Activated effector memory CD4-positive, alpha-beta T cell treated with anti-CD3 and anti-CD28 coated beads, Interleukin-2, amount 50 U/mL, for 16 hours (primary cell): ENCODE measurements at regions not wholly inside any gene's neighbourhood (a gene's known extent, or its start where the extent isn't known, plus 50 kb on each side); places are given as distances from the start of the nearest gene placed in this dataset.

ENCODE experiments used
- DNase-seq: peaks from one replicate; pipeline ENCODE4 v3.0.0-alpha.2; 2020

DNA sequence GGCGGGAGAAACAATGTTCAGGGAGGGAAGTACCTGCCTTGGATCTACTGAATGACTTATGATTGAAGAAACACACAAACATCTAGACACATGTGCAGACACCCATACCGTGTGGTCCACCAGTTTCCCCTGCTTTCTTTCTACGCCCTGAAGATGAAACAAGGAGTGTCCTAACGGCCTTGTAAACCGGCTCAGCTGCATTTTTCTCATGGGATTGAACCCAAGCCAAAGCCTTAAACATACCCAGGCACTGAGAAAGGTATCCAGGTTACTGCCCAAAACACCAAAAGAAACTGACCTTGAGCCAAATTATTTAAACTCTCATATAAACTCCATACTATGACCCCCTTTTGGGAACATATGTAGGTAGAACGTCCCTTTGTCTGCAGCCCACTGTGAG is 630.0 kb upstream of the RGS18 start:
- no peak for DNase-seq

DNA sequence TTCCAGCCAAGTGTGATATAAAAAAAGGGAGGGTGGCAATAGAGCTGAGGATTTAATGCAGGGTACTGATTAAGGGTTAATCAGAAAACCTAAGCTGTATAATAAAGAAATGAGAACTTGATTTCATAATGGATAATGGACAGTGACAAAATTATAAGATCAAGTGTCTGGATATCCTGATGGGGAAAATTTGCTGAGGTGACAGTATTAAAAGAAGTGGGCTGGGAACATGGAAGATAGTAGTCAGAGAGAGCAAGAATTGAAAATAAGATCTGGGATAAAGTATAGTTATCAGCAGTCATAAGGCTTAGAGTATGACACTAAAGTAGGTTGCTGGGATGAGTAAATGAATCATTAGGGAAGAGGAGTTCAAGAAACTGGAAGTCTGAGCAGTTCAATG is 627.3 kb upstream of the RGS18 start:
- no peak for DNase-seq

GRCh38 chr1:191533254-191533653 is 625.0 kb upstream of the RGS18 start:
- DNase-seq, result no peak

GRCh38 chr1:191536791-191537429 is 621.4 kb upstream of the RGS18 start:
- DNase-seq, result no peak

GRCh38 chr1:191541758-191542157 is 616.5 kb upstream of the RGS18 start:
- DNase-seq, result no peak

DNA sequence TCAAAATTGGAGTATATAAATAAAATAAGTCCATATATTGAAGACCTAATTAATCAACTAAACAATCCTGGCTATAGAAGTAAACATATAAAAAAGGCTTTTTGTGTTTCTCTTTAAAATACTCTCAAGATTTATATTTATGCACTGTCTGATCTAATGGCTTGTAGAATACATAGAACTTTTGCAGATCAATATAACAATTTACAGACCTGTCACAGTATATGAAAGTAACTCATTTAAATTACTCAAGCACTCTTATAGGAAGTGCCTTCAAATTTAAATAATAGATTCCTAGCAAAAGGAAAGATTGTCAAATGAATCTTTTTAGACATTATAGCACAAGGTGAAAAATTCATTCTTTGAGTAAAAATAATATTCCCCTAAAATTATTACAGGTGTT is 615.8 kb upstream of the RGS18 start:
- DNase-seq, result no peak

GRCh38 chr1:191546803-191547202 is 611.5 kb upstream of the RGS18 start:
- DNase-seq, result no peak

DNA sequence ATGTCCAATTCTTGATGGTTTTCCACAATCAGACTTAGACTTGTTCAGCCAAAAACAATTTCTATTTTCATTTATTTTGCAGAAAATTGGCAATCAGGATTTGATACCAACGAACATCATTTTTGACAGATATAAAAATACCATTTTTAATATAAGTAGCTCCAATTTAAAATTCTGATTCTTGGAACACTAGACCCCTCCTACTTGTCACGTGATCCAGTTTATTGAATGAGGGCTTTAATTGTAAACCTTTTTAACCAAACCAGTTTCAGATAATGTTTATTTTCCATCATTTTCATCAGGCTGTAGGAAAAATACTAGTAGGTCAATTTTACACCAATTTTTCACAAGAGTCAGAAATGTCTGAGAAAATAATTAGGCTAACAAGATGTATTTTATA is 607.2 kb upstream of the RGS18 start:
- no peak for DNase-seq

GRCh38 chr1:191558379-191558778 is 599.9 kb upstream of the RGS18 start:
- no peak for DNase-seq

- DNase-seq, result no peak
Measured at GRCh38 chr1:191561276-191561675, 597.0 kb upstream of the RGS18 start.

DNA sequence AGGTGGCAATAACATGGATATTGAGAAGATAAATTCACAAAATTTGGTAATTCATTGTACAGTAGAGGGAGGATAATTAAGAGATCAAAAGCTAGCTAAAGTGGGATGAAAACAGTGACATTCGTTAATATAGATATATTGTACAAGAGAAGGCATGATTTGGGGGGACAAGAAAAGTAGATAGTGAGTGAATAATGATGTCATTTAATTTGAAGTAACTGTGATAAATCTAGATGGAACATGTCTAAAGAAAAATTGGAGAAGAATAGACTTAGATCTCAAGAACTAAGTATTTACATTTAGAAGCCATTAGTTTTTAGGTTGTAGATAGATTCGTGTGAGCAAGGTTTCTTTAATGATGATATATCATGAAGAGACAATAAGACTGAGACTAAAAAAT is 594.0 kb upstream of the RGS18 start:
- no peak for DNase-seq

GRCh38 chr1:191572479-191572878 is 585.8 kb upstream of the RGS18 start:
- DNase-seq, result no peak

- DNase-seq, result no peak
Measured at GRCh38 chr1:191575180-191575579, 583.1 kb upstream of the RGS18 start.

GRCh38 chr1:191575746-191576145 is 582.5 kb upstream of the RGS18 start:
- no peak for DNase-seq

- no peak for DNase-seq
Measured at GRCh38 chr1:191577213-191577612, 581.0 kb upstream of the RGS18 start.

GRCh38 chr1:191578281-191578680 is 580.0 kb upstream of the RGS18 start:
- no peak for DNase-seq

DNA sequence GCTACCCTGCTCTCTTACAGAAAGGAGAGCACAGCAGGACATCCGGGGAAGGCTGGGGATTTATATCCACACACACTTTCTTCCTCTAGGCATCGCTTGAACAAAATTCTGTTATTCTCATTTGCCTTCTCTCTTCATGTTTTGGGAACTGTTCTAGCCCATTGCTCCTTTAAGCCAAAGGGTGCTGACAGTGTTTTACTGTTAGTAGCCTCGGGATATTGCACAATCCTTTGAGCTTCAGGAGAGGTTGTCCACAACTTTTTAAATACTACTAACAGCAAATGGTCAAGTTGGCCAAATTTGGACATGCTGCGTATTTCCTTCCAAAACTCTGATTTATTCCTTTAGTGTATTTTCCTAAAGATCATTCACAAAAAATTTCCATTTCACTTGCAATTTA is 579.2 kb upstream of the RGS18 start:
- DNase-seq, result no peak

DNA sequence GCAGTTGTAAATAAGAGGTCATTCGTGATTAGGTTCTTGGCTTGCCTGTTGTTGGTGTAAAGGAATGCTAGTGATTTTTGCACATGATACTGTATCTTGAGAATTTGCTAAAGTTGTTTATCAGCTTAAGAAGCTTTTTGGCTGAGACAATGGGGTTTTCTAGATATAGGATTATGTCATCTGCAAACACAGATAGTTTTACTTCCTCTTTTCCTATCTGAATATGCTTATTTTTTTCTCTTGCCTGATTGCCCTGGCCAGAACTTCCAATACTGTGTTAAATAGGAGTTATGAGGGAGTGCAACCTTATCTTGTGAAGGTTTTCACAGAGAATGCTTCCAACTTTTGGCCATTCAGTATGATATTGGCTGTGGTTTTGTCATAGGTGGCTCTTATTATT is 576.1 kb upstream of the RGS18 start:
- DNase-seq, result no peak

GRCh38 chr1:191585095-191585494 is 573.2 kb upstream of the RGS18 start:
- no peak for DNase-seq

- no peak for DNase-seq
Measured at GRCh38 chr1:191588905-191589304, 569.4 kb upstream of the RGS18 start.

DNA sequence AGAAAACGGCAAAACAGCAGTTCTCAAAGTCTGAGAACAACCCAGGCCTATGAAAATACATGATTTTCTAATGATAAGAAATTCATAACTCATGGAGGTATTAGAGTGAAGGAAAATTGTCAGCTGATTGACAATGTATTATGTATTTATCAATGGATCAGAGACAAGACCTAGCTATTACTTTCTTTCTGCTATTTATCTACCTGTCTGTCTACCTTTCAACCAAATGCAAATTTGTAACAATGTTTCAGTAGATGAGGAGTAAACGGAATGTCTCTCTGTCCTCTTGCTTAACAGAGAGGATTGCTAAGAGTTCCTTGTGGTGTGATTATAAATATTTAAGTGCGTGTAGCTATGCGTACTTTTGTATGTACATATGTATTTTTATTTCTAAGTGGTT is 568.7 kb upstream of the RGS18 start:
- DNase-seq, result no peak

- DNase-seq, result no peak
Measured at GRCh38 chr1:191590578-191590977, 567.7 kb upstream of the RGS18 start.

- no peak for DNase-seq
Measured at GRCh38 chr1:191592039-191592438, 566.2 kb upstream of the RGS18 start.

DNA sequence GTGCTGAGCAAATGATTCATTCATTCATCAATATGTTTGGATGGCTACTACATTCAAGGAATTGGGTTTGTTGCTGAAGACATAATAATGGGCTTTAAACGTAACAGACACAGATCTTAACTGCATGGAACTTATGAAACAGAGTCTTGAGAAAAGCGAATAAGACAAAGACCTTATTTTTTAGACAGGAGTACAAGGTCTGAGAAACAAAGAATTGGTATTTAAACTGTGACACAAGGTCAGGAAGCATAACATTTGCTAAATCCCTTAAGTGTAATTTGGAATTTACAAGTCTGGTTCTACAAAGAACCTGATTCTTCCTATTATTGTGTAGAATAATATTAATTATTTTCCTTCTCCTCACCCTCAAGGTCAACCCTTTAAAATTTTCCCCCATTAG is 565.4 kb upstream of the RGS18 start:
- no peak for DNase-seq

GRCh38 chr1:191595170-191595569 is 563.1 kb upstream of the RGS18 start:
- no peak for DNase-seq

GRCh38 chr1:191608367-191608766 is 549.9 kb upstream of the RGS18 start:
- DNase-seq, result no peak
